Loucy (cell line): ENCODE measurements at regions not wholly inside any gene's neighbourhood (a gene's known extent, or its start where the extent isn't known, plus 50 kb on each side); places are given as distances from the start of the nearest gene placed in this dataset.

ENCODE experiments used
- H2AFZ ChIP-seq: fragments of 200-600 bp; sonication (generic); 2 replicates; pipeline ENCODE4 v1.6.0; 2016; ENCODE audit warnings: antibody characterized with exemption, mild to moderate bottlenecking, low read length, moderate library complexity
- H3F3A ChIP-seq: fragments of 200-600 bp; 2 replicates; pipeline ENCODE4 v1.6.0; 2016; ENCODE audit warnings: antibody characterized with exemption, low read depth, mild to moderate bottlenecking
- H3K27me3 ChIP-seq: fragments of 200-600 bp; sonication (generic); 2 replicates; pipeline ENCODE4 v1.6.1; 2014; ENCODE audit warnings: low read length, mild to moderate bottlenecking; ENCODE audit not compliant: insufficient read depth, poor library complexity, severe bottlenecking
- H3K36me3 ChIP-seq: fragments of 200-600 bp; sonication (generic); 2 replicates; pipeline ENCODE4 v1.6.1; 2016; ENCODE audit warnings: low read length; ENCODE audit not compliant: insufficient read depth
- H3K4me1 ChIP-seq: fragments of 200-600 bp; sonication (generic); 2 replicates; pipeline ENCODE4 v1.5.1; 2014; ENCODE audit warnings: low read length, mild to moderate bottlenecking; ENCODE audit not compliant: insufficient read depth, poor library complexity, severe bottlenecking
- H3K4me2 ChIP-seq: fragments of 200-600 bp; sonication (generic); 2 replicates; pipeline ENCODE4 v1.6.0; 2014; ENCODE audit warnings: antibody characterized with exemption, low read length, low read depth, mild to moderate bottlenecking; ENCODE audit not compliant: poor library complexity, severe bottlenecking
- H3K4me3 ChIP-seq: fragments of 200-600 bp; sonication (generic); 2 replicates; pipeline ENCODE4 v1.5.1; 2014; ENCODE audit warnings: low read length, mild to moderate bottlenecking, mixed read lengths; ENCODE audit not compliant: poor library complexity, severe bottlenecking
- H3K79me2 ChIP-seq: fragments of 200-600 bp; sonication (generic); 2 replicates; pipeline ENCODE4 v1.6.1; 2014; ENCODE audit warnings: low read length; ENCODE audit not compliant: insufficient read depth
- H3K9ac ChIP-seq: fragments of 200-600 bp; sonication (generic); 2 replicates; pipeline ENCODE4 v1.6.0; 2014; ENCODE audit warnings: mild to moderate bottlenecking, low read depth, low read length, moderate library complexity; ENCODE audit not compliant: poor library complexity, severe bottlenecking
- H3K9me2 ChIP-seq: fragments of 200-600 bp; sonication (generic); replicated peaks from 2 replicates; pipeline ENCODE4 v1.6.1; 2016; ENCODE audit warnings: low read depth, low read length, mixed read lengths
- H3K9me3 ChIP-seq: fragments of 200-600 bp; sonication (generic); 2 replicates; pipeline ENCODE4 v1.6.1; 2014; ENCODE audit warnings: mild to moderate bottlenecking, antibody characterized with exemption, low read length, low read depth; ENCODE audit not compliant: insufficient read depth
- H4K20me1 ChIP-seq: fragments of 200-600 bp; sonication (generic); 2 replicates; pipeline ENCODE4 v1.6.0; 2014; ENCODE audit warnings: antibody characterized with exemption, low read length, mild to moderate bottlenecking; ENCODE audit not compliant: insufficient read depth, poor library complexity, severe bottlenecking
- CTCF ChIP-seq: fragments of 200-600 bp; sonication (generic); conservative IDR thresholded peaks from 2 replicates; pipeline ENCODE4 v1.5.1; 2014; ENCODE audit warnings: mild to moderate bottlenecking, antibody characterized with exemption, low read length
- EZH2phosphoT487 ChIP-seq: fragments of 200-600 bp; IDR thresholded peaks from 2 replicates; pipeline ENCODE4 v1.6.1; 2018; ENCODE audit warnings: antibody characterized with exemption, mild to moderate bottlenecking, moderate library complexity, borderline replicate concordance

GRCh38 chr4:45778514-45778913 is 345.3 kb downstream of the GABRG1 start:
- H2AFZ ChIP-seq: no peak overlapping the region
- no peaks in the 10 kb centered on the region for H4K20me1 ChIP-seq
- H3K4me3 ChIP-seq: no peak overlapping the region
- H3K9ac ChIP-seq: no peak overlapping the region
- no peaks in the 10 kb centered on the region for H3K4me1 ChIP-seq
- H3K79me2 ChIP-seq: no peaks in the 10 kb centered on the region
- no peaks in the 10 kb centered on the region for H3F3A ChIP-seq
- TF ChIP-seq CTCF: no peak
- TF ChIP-seq EZH2phosphoT487: no peak
- H3K27me3 ChIP-seq: no peaks in the 10 kb centered on the region
- H3K4me2 ChIP-seq: no peak overlapping the region
- H3K9me2 ChIP-seq: no peaks in the 10 kb centered on the region
- no peaks in the 10 kb centered on the region for H3K36me3 ChIP-seq
- no peaks in the 10 kb centered on the region for H3K9me3 ChIP-seq

GRCh38 chr4:45776146-45776545 is 347.7 kb downstream of the GABRG1 start:
- H3K9me2 ChIP-seq: no peaks in the 10 kb centered on the region
- H3F3A ChIP-seq: no peaks in the 10 kb centered on the region
- TF ChIP-seq CTCF (no peak), EZH2phosphoT487 (no peak)
- H3K4me2 ChIP-seq: no peak overlapping the region
- H3K36me3 ChIP-seq: no peaks in the 10 kb centered on the region
- H3K27me3 ChIP-seq: no peaks in the 10 kb centered on the region
- no peak overlapping the region for H3K4me3 ChIP-seq
- H3K9me3 ChIP-seq: no peaks in the 10 kb centered on the region
- H3K4me1 ChIP-seq: no peaks in the 10 kb centered on the region
- H3K79me2 ChIP-seq: no peaks in the 10 kb centered on the region
- H2AFZ ChIP-seq: no peak overlapping the region
- H4K20me1 ChIP-seq: no peaks in the 10 kb centered on the region
- H3K9ac ChIP-seq: no peak overlapping the region

- Histone ChIP-seq H2AFZ (no peak overlapping the region), H3K36me3 (no peaks in the 10 kb centered on the region), H3K9ac (no peak overlapping the region), H3K4me2 (no peak overlapping the region), H3F3A (no peaks in the 10 kb centered on the region), H3K9me3 (no peaks in the 10 kb centered on the region), H3K4me3 (no peak overlapping the region), H3K9me2 (no peaks in the 10 kb centered on the region), H4K20me1 (no peaks in the 10 kb centered on the region), H3K4me1 (no peaks in the 10 kb centered on the region), H3K27me3 (no peaks in the 10 kb centered on the region), H3K79me2 (no peaks in the 10 kb centered on the region)
- no peak for TF ChIP-seq EZH2phosphoT487
- TF ChIP-seq CTCF: no peak
Observed at GRCh38 chr4:45770958-45771357, 352.9 kb downstream of the GABRG1 start.
